Naive thymus-derived CD4-positive, alpha-beta T cell (primary cell): ENCODE measurements at regions not wholly inside any gene's neighbourhood (a gene's known extent, or its start where the extent isn't known, plus 50 kb on each side); places are given as distances from the start of the nearest gene placed in this dataset.
A peak's percentile ranks its signal among the peaks of the same experiment; 100 is the strongest.
"Not testable (repeated sequence)": the region's sequence is repeated elsewhere in the genome, so short reads cannot be mapped to it uniquely, and the experiment has no call there.

Experiments
- ATAC-seq: fragments of 150-1000 bp; cut with Tn5 transposase; 2 replicates; pipeline ENCODE4 v1.10.0; 2021; ENCODE audit warnings: mild to moderate bottlenecking, moderate library complexity
- CTCF ChIA-PET: fragments of 350-600 bp; sonication (Branson Sonifier 250); formaldehyde crosslinking; loops from one replicate; lab custom pipeline; 2021; ENCODE audit warnings: antibody characterized with exemption; lab: Charles Lee
- POLR2A ChIA-PET: fragments of 350-600 bp; sonication (Branson Sonifier 250); formaldehyde crosslinking; loops from one replicate; lab custom pipeline; 2021; ENCODE audit warnings: antibody characterized with exemption, inconsistent platforms; lab: Charles Lee
- DNase-seq, 9 donors: peaks; one replicate each; pipeline versions ENCODE4 v3.0.0 to v3.0.0-alpha.2; 2020 to 2022; ENCODE audit warnings: mixed read lengths in 1 of 9
- H3K27ac ChIP-seq: one replicate; pipeline ENCODE4 v1.7.0; 2013; ENCODE audit warnings: mild to moderate bottlenecking, low read depth, low read length, moderate library complexity
- H3K27me3 ChIP-seq, 2 donors: one replicate each; pipeline ENCODE4 v1.7.0; 2013; ENCODE audit warnings: low read length in 2 of 2, mild to moderate bottlenecking in 2 of 2, moderate library complexity in 2 of 2; ENCODE audit not compliant: control insufficient read depth in 2 of 2, insufficient read depth in 2 of 2
- H3K36me3 ChIP-seq, 3 experiments: 1 replicate in 2 of 3; 2 replicates in 1 of 3; pipeline ENCODE4 v1.7.0; 2013; ENCODE audit warnings: low read length in 3 of 3, mild to moderate bottlenecking in 3 of 3, moderate library complexity in 1 of 3; ENCODE audit not compliant: insufficient read depth in 3 of 3, control insufficient read depth in 2 of 3
- H3K4me1 ChIP-seq, 2 donors: one replicate each; pipeline ENCODE4 v1.7.0; 2013; ENCODE audit warnings: low read length in 2 of 2, mild to moderate bottlenecking in 2 of 2, moderate library complexity in 1 of 2; ENCODE audit not compliant: control insufficient read depth in 2 of 2, insufficient read depth in 2 of 2
- H3K4me3 ChIP-seq: 2 replicates; pipeline ENCODE4 v1.7.0; 2013; ENCODE audit warnings: mild to moderate bottlenecking, low read length
- H3K9me3 ChIP-seq, 3 experiments: 1 replicate in 2 of 3; 2 replicates in 1 of 3; pipeline ENCODE4 v1.7.0; 2013; ENCODE audit warnings: low read length in 3 of 3; ENCODE audit not compliant: control insufficient read depth in 2 of 3
- H3K27ac Mint-ChIP-seq, 9 donors: one replicate each; pipeline ENCODE4 v1.8.0; 2020 to 2022; ENCODE audit warnings: mixed read lengths in 9 of 9, mild to moderate bottlenecking in 8 of 9, moderate library complexity in 5 of 9, inconsistent platforms in 2 of 9
- H3K27me3 Mint-ChIP-seq, 5 donors: one replicate each; pipeline ENCODE4 v1.8.0; 2021 to 2022; ENCODE audit warnings: mixed read lengths in 5 of 5, mild to moderate bottlenecking in 1 of 5
- H3K36me3 Mint-ChIP-seq, 5 donors: one replicate each; pipeline ENCODE4 v1.8.0; 2020 to 2022; ENCODE audit warnings: mixed read lengths in 5 of 5, mild to moderate bottlenecking in 3 of 5, inconsistent platforms in 1 of 5
- H3K4me1 Mint-ChIP-seq, 7 donors: one replicate each; pipeline ENCODE4 v1.8.0; 2020 to 2022; ENCODE audit warnings: mixed read lengths in 7 of 7, mild to moderate bottlenecking in 3 of 7, inconsistent platforms in 1 of 7
- H3K4me3 Mint-ChIP-seq, 10 donors: one replicate each; pipeline ENCODE4 v1.8.0; 2020 to 2022; ENCODE audit warnings: mild to moderate bottlenecking in 10 of 10, mixed read lengths in 10 of 10, moderate library complexity in 6 of 10, inconsistent platforms in 2 of 10
- H3K9me3 Mint-ChIP-seq, 11 donors: one replicate each; pipeline ENCODE4 v1.8.0; 2020 to 2022; ENCODE audit warnings: mixed read lengths in 11 of 11, mild to moderate bottlenecking in 4 of 11, inconsistent platforms in 1 of 11, moderate library complexity in 1 of 11
- intact Hi-C, 2 donors: fragments of 100-400 bp; cut with micrococcal nuclease; formaldehyde crosslinking; loops; one replicate each; pipeline ENCODE4 v1.15.1; 2023

DNA sequence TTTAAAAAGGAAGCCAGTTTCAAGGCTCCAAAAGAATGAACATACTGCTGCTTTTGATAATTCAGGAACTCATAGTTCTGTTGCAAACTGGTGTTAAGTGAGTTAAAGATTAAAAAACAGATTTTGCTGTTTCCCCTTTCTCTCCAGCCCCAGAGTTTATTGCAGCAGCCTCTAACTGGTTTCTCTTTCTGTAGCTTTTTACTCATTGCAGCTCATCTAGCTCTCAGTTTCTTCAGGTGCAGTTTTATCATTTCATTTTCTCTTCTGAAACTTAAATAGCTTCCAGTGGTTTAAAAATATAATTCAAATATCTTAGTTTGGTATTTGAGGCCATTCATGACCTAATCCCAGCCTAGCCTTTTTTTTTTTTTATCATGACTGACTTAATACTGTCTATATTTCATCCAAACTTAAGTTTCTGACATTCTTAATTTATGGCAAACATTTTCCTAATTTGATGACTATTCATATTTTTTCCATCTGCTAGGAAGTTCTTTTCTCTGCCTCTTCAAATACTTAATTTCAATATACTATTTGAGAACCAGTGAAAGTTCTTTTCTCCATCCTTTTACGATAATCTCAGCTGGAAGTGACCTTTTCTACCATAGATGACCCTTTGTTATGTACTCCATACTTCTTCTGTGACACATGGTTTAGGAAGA lies 252.7 kb upstream of the GRIA1 start:
- intact Hi-C loops, result no loop called here
- no peak for ATAC-seq

DNA sequence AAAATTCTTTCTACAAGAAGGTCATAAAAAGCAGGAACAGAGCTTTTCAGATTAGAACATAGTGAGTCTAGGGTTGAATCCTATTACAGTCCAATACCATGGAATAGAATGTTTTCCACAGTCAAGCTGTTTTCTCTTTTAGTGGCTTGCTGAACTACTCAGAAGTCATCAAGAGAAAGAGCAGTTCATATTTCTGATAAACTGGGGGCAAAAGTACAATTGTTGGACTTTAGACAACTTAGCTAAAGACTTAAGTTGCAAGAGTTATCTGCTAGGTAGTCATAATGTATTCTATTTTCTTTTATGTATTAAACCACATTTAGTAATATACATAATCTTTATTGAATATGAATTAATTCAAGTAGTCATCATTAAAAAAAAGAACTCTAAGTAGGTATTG lies 233.1 kb upstream of the GRIA1 start:
- no peak overlapping the region for H3K27ac Mint-ChIP-seq
- no peak overlapping the region for H3K4me3 Mint-ChIP-seq
- Histone ChIP-seq H3K27ac (no peak overlapping the region), H3K27me3 (no peaks in the 10 kb centered on the region), H3K4me1 (no peaks in the 10 kb centered on the region), H3K9me3 (no peaks in the 10 kb centered on the region), H3K36me3 (no peaks in the 10 kb centered on the region), H3K4me3 (no peak overlapping the region)
- intact Hi-C loops, result no loop called here
- POLR2A ChIA-PET, result no interaction called here
- ATAC-seq (no peak), DNase-seq (no peak)
- no peaks in the 10 kb centered on the region for H3K36me3 Mint-ChIP-seq
- no peaks in the 10 kb centered on the region for H3K4me1 Mint-ChIP-seq
- no peaks in the 10 kb centered on the region for H3K27me3 Mint-ChIP-seq
- CTCF ChIA-PET, result no interaction called here
- peaks cover 0 to 20% (median 6%) of the 10 kb centered on the region in 11 donors for H3K9me3 Mint-ChIP-seq

More for the DNA sequence above, 252.7 kb upstream of the GRIA1 start:
- H3K27me3 ChIP-seq, result no peaks in the 10 kb centered on the region
- no peak for DNase-seq
- Mint-ChIP-seq H3K27me3 (no peaks in the 10 kb centered on the region), H3K4me1 (no peaks in the 10 kb centered on the region), H3K36me3 (no peaks in the 10 kb centered on the region), H3K9me3 (peaks cover 0 to 24% (median 4%) of the 10 kb centered on the region in 11 donors), H3K4me3 (no peak overlapping the region), H3K27ac (no peak overlapping the region)
- no peaks in the 10 kb centered on the region for H3K4me1 ChIP-seq
- CTCF ChIA-PET, result no interaction called here
- H3K4me3 ChIP-seq, result no peak overlapping the region
- POLR2A ChIA-PET, result no interaction called here
- H3K36me3 ChIP-seq, result no peaks in the 10 kb centered on the region
- H3K27ac ChIP-seq, result no peak overlapping the region
- no peaks in the 10 kb centered on the region for H3K9me3 ChIP-seq

DNA sequence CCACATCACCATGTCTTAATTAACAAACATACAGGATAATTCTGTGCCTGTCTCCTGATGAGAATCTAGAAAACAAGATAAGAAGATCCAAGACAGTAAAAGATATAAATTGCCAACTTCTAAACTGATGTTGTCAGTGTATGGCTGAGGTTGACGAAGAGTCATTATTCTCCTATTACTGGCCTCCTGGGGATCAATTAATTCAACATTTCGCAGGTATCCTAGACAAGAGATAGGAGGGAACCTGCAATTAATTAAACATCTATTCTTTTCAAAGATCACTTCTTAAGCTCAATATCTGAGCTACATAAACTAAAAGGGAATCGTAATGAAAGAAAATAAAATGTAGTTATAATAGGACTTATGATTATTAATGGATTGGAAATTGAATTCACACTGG lies 232.0 kb upstream of the GRIA1 start:
- no peaks in the 10 kb centered on the region for H3K27me3 ChIP-seq
- Mint-ChIP-seq H3K4me3 (no peak overlapping the region), H3K4me1 (no peaks in the 10 kb centered on the region), H3K27me3 (no peaks in the 10 kb centered on the region), H3K27ac (no peak overlapping the region), H3K9me3 (peaks cover 0 to 14% (median 1%) of the 10 kb centered on the region in 11 donors), H3K36me3 (no peaks in the 10 kb centered on the region)
- H3K9me3 ChIP-seq, result no peaks in the 10 kb centered on the region
- H3K4me1 ChIP-seq, result no peaks in the 10 kb centered on the region
- intact Hi-C loops, result no loop called here
- H3K36me3 ChIP-seq, result no peaks in the 10 kb centered on the region
- ChIA-PET POLR2A (no interaction called here), CTCF (no interaction called here)
- no peak overlapping the region for H3K27ac ChIP-seq
- DNase-seq (no peak), ATAC-seq (no peak)
- H3K4me3 ChIP-seq, result no peak overlapping the region

DNA sequence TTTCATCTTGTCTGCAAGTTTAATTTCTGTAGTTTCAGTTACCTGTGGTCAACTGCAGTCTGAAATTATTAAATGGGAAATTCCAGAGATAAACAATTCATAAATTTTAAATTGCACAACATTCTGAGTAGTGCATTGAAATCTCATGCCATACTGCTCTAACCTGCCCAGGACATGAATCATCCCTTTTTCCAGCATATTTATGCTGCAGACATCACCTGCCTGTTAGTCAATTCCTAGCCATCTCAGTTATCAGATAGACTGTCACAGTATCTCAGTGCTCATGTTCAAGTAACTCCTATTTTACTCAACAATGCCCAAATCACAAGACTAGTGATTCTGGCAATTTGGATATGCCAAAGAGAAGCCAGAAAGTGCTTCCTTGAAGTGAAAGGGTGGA lies 223.0 kb upstream of the GRIA1 start:
- ChIA-PET CTCF (no interaction called here), POLR2A (no interaction called here)
- DNase-seq (no peak), ATAC-seq (no peak)
- no peaks in the 10 kb centered on the region for H3K4me1 Mint-ChIP-seq
- H3K4me1 ChIP-seq, result no peaks in the 10 kb centered on the region
- no peaks in the 10 kb centered on the region for H3K36me3 ChIP-seq
- H3K4me3 Mint-ChIP-seq, result no peak overlapping the region
- H3K9me3 Mint-ChIP-seq, result peaks cover 0 to 19% (median 4%) of the 10 kb centered on the region in 11 donors
- H3K27ac Mint-ChIP-seq, result no peak overlapping the region
- no peaks in the 10 kb centered on the region for H3K27me3 Mint-ChIP-seq
- no peaks in the 10 kb centered on the region for H3K9me3 ChIP-seq
- H3K27me3 ChIP-seq, result no peaks in the 10 kb centered on the region
- no peak overlapping the region for H3K4me3 ChIP-seq
- no peaks in the 10 kb centered on the region for H3K36me3 Mint-ChIP-seq
- intact Hi-C loops, result no loop called here
- H3K27ac ChIP-seq, result no peak overlapping the region

DNA sequence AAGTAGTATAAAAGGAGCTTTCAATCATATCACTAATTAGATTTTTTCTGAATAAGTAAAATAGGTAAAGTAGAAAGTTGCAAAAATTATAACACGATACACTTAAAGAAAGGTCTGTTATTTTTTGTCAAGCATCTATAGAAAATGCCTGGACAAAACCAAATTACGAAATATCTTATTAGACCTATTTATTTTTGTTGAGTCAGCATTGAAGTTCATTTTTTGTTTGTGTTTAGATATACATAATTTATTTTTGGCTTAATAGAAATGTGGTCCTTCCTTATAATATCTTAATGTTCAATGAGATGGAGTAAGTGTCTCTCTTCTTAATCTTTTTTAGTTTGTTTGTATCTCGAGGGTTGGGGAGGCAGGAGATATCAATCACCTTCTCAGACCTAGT lies 214.8 kb upstream of the GRIA1 start:
- no peaks in the 10 kb centered on the region for H3K36me3 ChIP-seq
- DNase-seq (no peak), ATAC-seq (no peak)
- H3K27ac ChIP-seq, result no peak overlapping the region
- no peaks in the 10 kb centered on the region for H3K9me3 ChIP-seq
- no peak overlapping the region for H3K4me3 Mint-ChIP-seq
- no peak overlapping the region for H3K27ac Mint-ChIP-seq
- no peaks in the 10 kb centered on the region for H3K4me1 Mint-ChIP-seq
- H3K4me3 ChIP-seq, result no peak overlapping the region
- no peaks in the 10 kb centered on the region for H3K27me3 Mint-ChIP-seq
- POLR2A ChIA-PET, result no interaction called here
- H3K4me1 ChIP-seq, result no peaks in the 10 kb centered on the region
- no peaks in the 10 kb centered on the region for H3K27me3 ChIP-seq
- CTCF ChIA-PET, result no interaction called here
- peaks cover 0 to 26% (median 7%) of the 10 kb centered on the region in 11 donors for H3K9me3 Mint-ChIP-seq
- no peaks in the 10 kb centered on the region for H3K36me3 Mint-ChIP-seq
- intact Hi-C loops, result no loop called here

DNA sequence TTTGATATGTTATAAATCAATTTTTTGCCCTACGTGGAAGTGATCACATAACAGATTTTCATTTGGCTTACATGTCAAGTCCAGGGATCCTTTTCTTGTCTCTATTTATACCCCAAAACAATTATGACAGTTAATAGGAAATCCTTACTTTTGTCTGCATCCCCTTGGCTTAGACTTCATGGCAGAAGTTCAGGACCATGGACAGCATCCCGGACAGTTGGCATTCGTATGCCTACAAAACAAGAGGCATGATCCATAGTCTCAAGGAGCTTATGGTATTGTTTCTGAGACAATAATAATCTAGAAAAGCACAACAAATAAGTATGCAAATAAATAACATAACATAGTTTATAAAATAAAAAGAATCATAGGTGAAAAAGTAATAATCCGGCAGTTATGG lies 214.3 kb upstream of the GRIA1 start:
- Histone ChIP-seq H3K4me1 (no peaks in the 10 kb centered on the region), H3K36me3 (no peaks in the 10 kb centered on the region), H3K27me3 (no peaks in the 10 kb centered on the region), H3K4me3 (no peak overlapping the region), H3K9me3 (no peaks in the 10 kb centered on the region), H3K27ac (no peak overlapping the region)
- no peak for ATAC-seq
- intact Hi-C loops, result no loop called here
- Mint-ChIP-seq H3K4me1 (no peaks in the 10 kb centered on the region), H3K9me3 (peaks cover 0 to 23% (median 6%) of the 10 kb centered on the region in 11 donors), H3K27ac (no peak overlapping the region), H3K4me3 (no peak overlapping the region), H3K36me3 (no peaks in the 10 kb centered on the region), H3K27me3 (no peaks in the 10 kb centered on the region)
- DNase-seq, result peak in 1 of 9 donors; percentile 20
- ChIA-PET CTCF (no interaction called here), POLR2A (no interaction called here)

DNA sequence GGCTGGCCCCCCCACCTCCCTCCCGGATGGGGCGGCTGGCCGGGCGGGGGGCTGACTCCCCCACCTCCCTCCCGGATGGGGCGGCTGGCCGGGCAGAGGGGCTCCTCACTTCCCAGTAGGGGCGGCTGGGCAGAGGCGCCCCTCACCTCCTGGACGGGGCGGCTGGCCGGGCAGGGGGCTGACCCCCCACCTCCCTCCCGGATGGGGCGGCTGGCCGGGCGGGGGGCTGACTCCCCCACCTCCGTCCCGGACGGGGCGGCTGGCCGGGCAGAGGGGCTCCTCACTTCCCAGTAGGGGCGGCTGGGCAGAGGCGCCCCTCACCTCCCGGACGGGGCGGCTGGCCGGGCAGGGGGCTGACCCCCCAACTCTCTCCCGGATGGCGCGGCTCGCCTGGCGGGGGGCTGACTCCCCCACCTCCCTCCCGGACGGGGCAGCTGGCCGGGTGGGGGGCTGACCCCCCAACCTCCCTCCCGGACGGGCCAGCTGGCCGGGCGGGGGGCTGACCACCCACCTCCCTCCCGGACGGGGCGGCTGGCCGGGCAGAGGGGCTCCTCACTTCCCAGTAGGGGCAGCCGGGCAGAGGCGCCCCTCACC lies 194.1 kb upstream of the GRIA1 start:
- H3K27me3 ChIP-seq, DNase-seq, H3K4me1 ChIP-seq, H3K27ac ChIP-seq, H3K36me3 Mint-ChIP-seq, POLR2A ChIA-PET, ATAC-seq, CTCF ChIA-PET, H3K4me1 Mint-ChIP-seq, H3K27me3 Mint-ChIP-seq, H3K4me3 Mint-ChIP-seq, H3K36me3 ChIP-seq, H3K27ac Mint-ChIP-seq, intact Hi-C loops, H3K4me3 ChIP-seq, H3K9me3 ChIP-seq: not testable (repeated sequence)
- peaks cover 4 to 26% (median 12%) of the 10 kb centered on the region in 11 donors for H3K9me3 Mint-ChIP-seq
